WI38 (cell line): ENCODE measurements at regions not wholly inside any gene's neighbourhood (a gene's known extent, or its start where the extent isn't known, plus 50 kb on each side); places are given as distances from the start of the nearest gene placed in this dataset.

ENCODE experiments used
- H3K4me3 ChIP-seq: 2 replicates; pipeline ENCODE4 v1.5.1; 2011; ENCODE audit warnings: low read depth, mild to moderate bottlenecking, control low read depth, low read length
- TF ChIP-seq, protein P1 (sequence below): IDR thresholded peaks from 2 replicates; pipeline ENCODE4 v1.5.1; 2012; ENCODE audit warnings: low read depth, mild to moderate bottlenecking, control low read depth, low read length

DNA sequence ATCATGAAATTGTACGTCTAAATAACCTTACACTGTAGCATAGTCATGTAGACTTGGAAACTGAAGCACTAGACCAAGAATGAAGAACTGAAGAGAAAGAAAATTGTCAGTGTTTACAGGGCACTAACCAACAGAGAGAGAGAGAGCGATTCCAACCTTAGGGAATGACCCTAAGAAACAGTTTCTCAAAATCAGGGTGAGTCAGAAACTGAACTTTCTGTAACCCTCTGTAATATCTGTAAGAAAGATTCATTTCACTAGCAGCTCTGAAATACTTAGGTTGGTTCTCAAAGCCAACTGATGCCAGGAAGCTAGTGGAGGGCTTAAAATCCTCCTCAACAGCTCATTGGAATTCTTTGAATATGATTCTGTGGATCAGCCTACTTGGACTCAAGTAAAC lies 936.9 kb downstream of the EFNB2 start:
- no peak overlapping the region for H3K4me3 ChIP-seq
- TF ChIP-seq, protein P1, sequence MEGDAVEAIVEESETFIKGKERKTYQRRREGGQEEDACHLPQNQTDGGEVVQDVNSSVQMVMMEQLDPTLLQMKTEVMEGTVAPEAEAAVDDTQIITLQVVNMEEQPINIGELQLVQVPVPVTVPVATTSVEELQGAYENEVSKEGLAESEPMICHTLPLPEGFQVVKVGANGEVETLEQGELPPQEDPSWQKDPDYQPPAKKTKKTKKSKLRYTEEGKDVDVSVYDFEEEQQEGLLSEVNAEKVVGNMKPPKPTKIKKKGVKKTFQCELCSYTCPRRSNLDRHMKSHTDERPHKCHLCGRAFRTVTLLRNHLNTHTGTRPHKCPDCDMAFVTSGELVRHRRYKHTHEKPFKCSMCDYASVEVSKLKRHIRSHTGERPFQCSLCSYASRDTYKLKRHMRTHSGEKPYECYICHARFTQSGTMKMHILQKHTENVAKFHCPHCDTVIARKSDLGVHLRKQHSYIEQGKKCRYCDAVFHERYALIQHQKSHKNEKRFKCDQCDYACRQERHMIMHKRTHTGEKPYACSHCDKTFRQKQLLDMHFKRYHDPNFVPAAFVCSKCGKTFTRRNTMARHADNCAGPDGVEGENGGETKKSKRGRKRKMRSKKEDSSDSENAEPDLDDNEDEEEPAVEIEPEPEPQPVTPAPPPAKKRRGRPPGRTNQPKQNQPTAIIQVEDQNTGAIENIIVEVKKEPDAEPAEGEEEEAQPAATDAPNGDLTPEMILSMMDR, result no peak

DNA sequence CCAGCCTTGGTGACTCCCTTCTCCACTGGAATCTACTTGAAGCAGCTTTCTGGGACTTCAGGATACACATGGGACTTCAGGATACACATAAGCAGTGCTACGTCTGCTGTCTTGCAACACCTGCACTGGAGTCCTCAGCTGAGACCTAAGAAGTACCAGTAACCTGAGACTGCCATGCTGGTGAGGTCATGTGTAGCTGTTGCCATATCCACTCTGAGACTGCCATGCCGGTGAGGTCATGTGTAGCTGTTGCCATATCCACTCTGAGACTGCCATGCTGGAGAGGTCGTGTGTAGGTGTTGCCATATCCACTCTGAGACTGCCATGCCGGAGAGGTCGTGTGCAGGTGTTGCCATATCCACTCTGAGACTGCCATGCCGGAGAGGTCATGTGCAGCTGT lies 937.9 kb downstream of the EFNB2 start:
- TF ChIP-seq, protein P1, result no peak
- no peak overlapping the region for H3K4me3 ChIP-seq

DNA sequence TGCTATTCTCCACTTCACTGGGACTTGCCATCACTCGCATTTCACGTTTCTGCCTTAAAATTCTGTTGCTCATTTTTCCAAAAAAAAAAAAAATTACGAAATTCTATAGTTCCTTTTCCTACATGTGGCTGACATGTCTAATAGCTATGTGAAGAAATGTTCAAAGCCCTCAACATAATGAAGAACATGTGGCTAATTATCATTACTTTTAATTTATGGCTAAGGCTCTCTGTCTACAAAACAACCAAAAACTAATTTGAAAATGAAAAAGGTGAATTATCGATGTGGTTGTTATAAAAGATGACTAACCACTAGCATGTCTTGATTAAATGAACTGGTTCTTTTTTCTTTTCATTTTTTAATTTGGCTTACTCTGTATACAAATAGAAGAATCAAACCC lies 940.0 kb downstream of the EFNB2 start:
- TF ChIP-seq, protein P1, result no peak
- no peak overlapping the region for H3K4me3 ChIP-seq

DNA sequence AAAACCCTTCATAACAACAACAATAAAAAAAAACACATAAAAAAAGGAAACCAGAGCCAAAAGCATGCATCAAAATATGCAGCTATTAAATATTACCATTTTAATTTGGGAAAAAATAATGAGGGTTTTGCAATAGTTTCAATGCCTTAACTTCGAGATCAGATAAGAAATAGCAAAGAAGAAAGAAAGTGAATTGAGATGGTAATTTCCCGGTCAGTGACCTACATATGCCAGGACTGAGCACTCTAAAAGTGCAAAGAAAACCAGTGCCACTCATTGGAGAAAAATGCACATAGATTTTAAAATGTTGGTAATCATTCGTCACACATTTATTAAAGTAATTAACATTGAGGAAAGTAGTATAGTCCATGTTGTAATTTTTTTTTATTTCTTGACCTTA lies 944.2 kb downstream of the EFNB2 start:
- TF ChIP-seq, protein P1, result no peak
- no peak overlapping the region for H3K4me3 ChIP-seq

DNA sequence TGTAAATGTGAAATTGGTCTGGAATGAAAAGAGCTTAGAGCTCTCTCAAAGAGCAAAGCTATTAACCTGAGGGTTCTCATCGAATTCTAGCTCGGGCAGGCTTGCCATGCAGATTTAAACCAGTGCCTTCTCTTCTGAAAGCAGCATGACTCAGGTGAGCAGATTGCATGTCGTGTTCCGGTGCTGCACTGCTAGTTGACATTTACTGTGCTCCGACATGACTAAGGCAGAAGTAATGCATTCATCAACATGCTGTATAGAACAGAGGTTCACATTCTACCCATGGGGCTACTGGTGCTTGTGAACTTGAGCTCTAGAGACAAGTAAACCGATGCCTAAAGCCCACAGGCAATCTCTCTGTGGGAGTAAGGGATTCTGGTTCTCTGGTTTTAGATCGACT lies 947.7 kb downstream of the EFNB2 start:
- H3K4me3 ChIP-seq, result no peak overlapping the region
- TF ChIP-seq, protein P1, result no peak

DNA sequence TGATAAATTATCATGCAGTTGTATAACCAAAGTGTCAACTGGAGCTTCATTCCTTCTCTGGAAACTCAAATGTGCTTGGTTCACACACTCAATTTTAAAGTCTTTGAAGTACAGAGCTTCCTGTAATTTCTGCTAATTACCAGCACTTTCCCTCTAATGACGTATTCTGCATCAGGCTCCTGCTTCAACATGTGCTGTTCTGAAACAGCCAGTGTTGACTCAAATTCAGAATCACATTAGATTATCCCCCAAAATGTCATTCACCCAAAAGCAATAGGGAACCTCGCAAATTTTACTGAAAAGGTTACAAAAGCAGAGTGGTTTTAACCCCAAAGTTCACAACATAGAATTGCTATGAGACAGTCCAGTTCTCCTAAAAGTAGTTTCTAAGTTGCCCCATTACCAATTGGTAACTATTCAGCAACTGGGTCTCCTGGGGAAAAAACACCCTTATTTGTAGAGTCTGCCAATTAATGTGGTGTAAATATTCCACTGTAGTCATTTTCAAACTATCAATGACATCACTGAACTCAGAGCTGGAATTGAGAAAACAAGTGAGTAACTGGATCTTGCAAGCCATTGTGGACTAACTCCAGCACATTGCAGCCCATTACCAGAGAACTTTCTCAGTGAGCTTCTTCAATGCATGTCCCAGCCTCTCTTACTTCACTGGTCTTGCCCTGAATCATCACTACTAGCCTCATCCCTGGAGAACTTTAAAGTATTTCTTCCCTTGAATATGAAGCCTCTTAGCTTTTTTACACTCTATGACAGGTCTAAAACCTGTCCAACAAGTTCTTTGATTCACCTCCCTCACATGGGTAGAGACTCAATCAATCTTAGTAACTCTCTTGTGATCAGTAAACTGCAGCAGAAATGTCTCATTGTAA lies 955.4 kb downstream of the EFNB2 start:
- TF ChIP-seq, protein P1, result no peak
- H3K4me3 ChIP-seq, result no peak overlapping the region

DNA sequence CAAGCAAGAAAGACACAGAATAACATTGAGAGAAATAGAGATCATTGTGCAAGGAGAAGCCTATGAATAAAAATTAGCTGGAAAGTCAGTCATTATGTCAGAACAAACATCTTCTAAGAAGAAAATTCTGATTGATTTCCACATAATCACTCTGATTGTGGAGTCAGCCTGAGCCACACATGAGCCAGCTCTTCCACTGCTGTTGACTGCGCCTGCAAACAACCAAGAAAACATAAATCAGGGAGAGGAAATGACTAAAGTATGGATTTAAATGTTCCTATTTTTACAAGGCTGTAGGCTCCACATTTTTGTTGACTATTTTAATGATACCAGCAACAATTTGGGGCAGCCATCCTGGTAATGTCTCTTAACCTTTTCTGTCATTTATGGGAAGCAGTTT lies 962.3 kb downstream of the EFNB2 start:
- H3K4me3 ChIP-seq, result no peak overlapping the region

More for the DNA sequence above, 962.3 kb downstream of the EFNB2 start:
- TF ChIP-seq, protein P1, result no peak
